Spleen (tissue), 11 donors: ENCODE measurements at regions not wholly inside any gene's neighbourhood (a gene's known extent, or its start where the extent isn't known, plus 50 kb on each side); places are given as distances from the start of the nearest gene placed in this dataset.

ENCODE experiments used
- DNase-seq: peaks from one replicate; pipeline ENCODE4 v3.0.0-alpha.2; 2020
- H3K27ac ChIP-seq, 8 donors: fragments of 200-600 bp; sonication (generic) in 7 of 8; 1 replicate in 4 of 8; 2 replicates in 4 of 8; pipeline versions ENCODE4 v1.5.0 to v1.8.0; 2016 to 2021; ENCODE audit warnings: inconsistent platforms in 4 of 8, mild to moderate bottlenecking in 4 of 8, moderate library complexity in 1 of 8
- H3K27me3 ChIP-seq, 7 donors: fragments of 200-600 bp; sonication (generic) in 6 of 7; replicated peaks in 1 of 7; 1 replicate in 4 of 7; 2 replicates in 3 of 7; pipeline versions ENCODE4 v1.5.0 to v1.8.0; 2016 to 2021; ENCODE audit warnings: inconsistent platforms in 3 of 7, mild to moderate bottlenecking in 1 of 7
- H3K36me3 ChIP-seq, 6 donors: fragments of 200-600 bp; sonication (generic) in 5 of 6; 1 replicate in 4 of 6; 2 replicates in 2 of 6; pipeline versions ENCODE4 v1.5.0 to v1.8.0; 2016 to 2021; ENCODE audit warnings: inconsistent platforms in 2 of 6
- H3K4me1 ChIP-seq, 6 donors: fragments of 200-600 bp; sonication (generic) in 5 of 6; 1 replicate in 3 of 6; 2 replicates in 3 of 6; pipeline versions ENCODE4 v1.5.0 to v1.8.0; 2016 to 2021; ENCODE audit warnings: inconsistent platforms in 3 of 6
- H3K4me3 ChIP-seq, 8 donors: fragments of 200-600 bp; sonication (generic) in 7 of 8; 1 replicate in 4 of 8; 2 replicates in 4 of 8; pipeline versions ENCODE4 v1.5.0 to v1.8.0; 2016 to 2021; ENCODE audit warnings: inconsistent platforms in 4 of 8, mild to moderate bottlenecking in 4 of 8, moderate library complexity in 2 of 8
- H3K9me3 ChIP-seq, 8 donors: fragments of 200-600 bp; sonication (generic) in 7 of 8; 1 replicate in 4 of 8; 2 replicates in 4 of 8; pipeline versions ENCODE4 v1.5.0 to v1.8.0; 2016 to 2021; ENCODE audit warnings: inconsistent platforms in 4 of 8
- CTCF ChIP-seq, 11 experiments: fragments of 200-600 bp in 7 of 11; fragments of 450-650 bp in 4 of 11; sonication (generic) in 4 of 11; IDR thresholded peaks in 8 of 11; conservative IDR thresholded peaks in 3 of 11; 1 replicate in 7 of 11; 2 replicates in 4 of 11; pipeline versions ENCODE4 v1.4.0 to v1.8.0; 2016 to 2021; ENCODE audit warnings: antibody characterized with exemption in 11 of 11, inconsistent platforms in 4 of 11, mild to moderate bottlenecking in 1 of 11
- POLR2A ChIP-seq, 3 donors: fragments of 450-650 bp; IDR thresholded peaks; one replicate each; pipeline ENCODE4 v1.5.1; 2017; ENCODE audit warnings: antibody characterized with exemption in 3 of 3, mild to moderate bottlenecking in 1 of 3
- POLR2AphosphoS5 ChIP-seq, 3 donors: sonication (generic); formaldehyde crosslinking; IDR thresholded peaks; one replicate each; pipeline ENCODE4 v1.5.1; 2017; ENCODE audit warnings: antibody characterized with exemption in 3 of 3
- WGBS, 5 donors: extraction: QIAGEN DNeasy Blood & Tissue Kit in 3 of 5; methylation state at CpG; one replicate each; pipeline versions ENCODE4 v1.1.5 to v1.1.7; 2013 to 2018; 5-methylcytosine and 5-hydroxymethylcytosine counted together
- intact Hi-C: fragments of 100-400 bp; cut with DNase I; formaldehyde crosslinking; loops from one replicate; pipeline ENCODE4 v1.15.0; 2023; ENCODE audit warnings: low total_unique reads
- donor health status: healthy with polysubstance abuse.
- donor health status: DM: no; HTN: no; CAD: no; lungs with moderate emphysema.
- donor health status: DM: no; HTN: no; CAD: no.
- donor health status: Bipolar disorder and iron deficiency.
- donor health status: healthy.
- donor health status: DM: no; HTN: no; CAD: no.
- donor health status: DM: yes; HTN: yes; CAD: no.

DNA sequence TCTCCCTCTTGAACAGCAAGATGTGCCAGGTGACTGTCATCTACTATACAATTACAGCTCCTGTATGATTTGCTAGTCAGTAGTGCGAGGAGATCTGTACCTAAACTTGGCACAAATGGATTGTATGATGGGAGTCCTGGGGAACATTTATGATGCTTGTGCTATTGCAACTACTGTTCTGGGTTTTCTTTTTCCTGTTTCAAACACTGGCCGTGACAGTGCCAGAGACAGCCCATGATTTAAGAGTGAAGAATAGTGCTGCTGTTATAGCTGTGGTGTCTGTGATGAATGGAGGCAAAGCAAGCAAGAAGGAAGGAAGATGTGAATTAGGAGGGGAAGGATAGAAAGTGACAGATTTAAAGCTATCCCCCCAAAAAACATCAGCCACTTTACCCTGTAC, 1868.9 kb downstream of the PCDH7 start:
- no peaks in the 10 kb centered on the region for H3K4me1 ChIP-seq
- H3K4me3 ChIP-seq: no peak overlapping the region
- H3K9me3 ChIP-seq: peaks cover 0 to 9% (median 0%) of the 10 kb centered on the region in 8 donors
- WGBS, 5 donors: 20 to 40% (median 34%) methylated on average over 2 of the region's 2 CpGs
- no peak for TF ChIP-seq POLR2A (IDR thresholded peaks at IDR 0.05)
- no peak for TF ChIP-seq POLR2AphosphoS5 (IDR thresholded peaks at IDR 0.05)
- no peak for TF ChIP-seq CTCF (IDR thresholded peaks at IDR 0.05 in 8 of 11, conservative IDR thresholded peaks at IDR 0.05 in 3 of 11)
- H3K36me3 ChIP-seq: no peaks in the 10 kb centered on the region
- no peak overlapping the region for H3K27ac ChIP-seq
- H3K27me3 ChIP-seq: no peaks in the 10 kb centered on the region
- DNase-seq: no peak
- intact Hi-C loops: no loop called here

DNA sequence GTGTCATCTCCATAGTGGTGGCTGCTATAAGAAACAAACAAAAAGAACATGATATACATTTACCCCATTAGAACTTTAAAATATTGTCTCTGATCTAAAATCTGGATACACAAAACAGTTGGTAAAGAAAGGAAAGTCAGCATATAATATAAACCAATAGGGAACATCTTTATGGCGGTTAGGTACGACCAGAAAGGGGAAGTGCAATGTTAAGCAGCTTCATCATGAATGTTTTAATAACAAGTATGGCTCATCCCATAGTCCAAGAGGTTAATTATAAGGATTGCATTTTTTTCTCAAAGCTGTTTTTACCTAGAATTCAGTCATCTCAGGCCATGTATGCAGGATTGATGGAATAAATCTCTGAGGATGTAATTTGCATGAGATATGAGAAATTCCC, 1869.7 kb downstream of the PCDH7 start:
- intact Hi-C loops: no loop called here
- no peaks in the 10 kb centered on the region for H3K36me3 ChIP-seq
- H3K9me3 ChIP-seq: peaks cover 0 to 4% (median 0%) of the 10 kb centered on the region in 8 donors
- 41 to 57% (median 55%) methylated on average over 2 of the region's 2 CpGs for WGBS, 5 donors
- H3K4me3 ChIP-seq: no peak overlapping the region
- no peak overlapping the region for H3K27ac ChIP-seq
- H3K27me3 ChIP-seq: no peaks in the 10 kb centered on the region
- no peak for TF ChIP-seq POLR2AphosphoS5 (IDR thresholded peaks at IDR 0.05)
- no peak for TF ChIP-seq CTCF (IDR thresholded peaks at IDR 0.05 in 8 of 11, conservative IDR thresholded peaks at IDR 0.05 in 3 of 11)
- DNase-seq: no peak
- H3K4me1 ChIP-seq: no peaks in the 10 kb centered on the region

GRCh38 chr4:32597354-32597753, 1877.2 kb downstream of the PCDH7 start:
- H3K27me3 ChIP-seq: no peaks in the 10 kb centered on the region
- no peaks in the 10 kb centered on the region for H3K36me3 ChIP-seq
- intact Hi-C loops: no loop called here
- TF ChIP-seq POLR2A (IDR thresholded peaks at IDR 0.05) (no peak), POLR2AphosphoS5 (IDR thresholded peaks at IDR 0.05) (no peak), CTCF (IDR thresholded peaks at IDR 0.05 in 8 of 11, conservative IDR thresholded peaks at IDR 0.05 in 3 of 11) (no peak)
- DNase-seq: no peak
- no peaks in the 10 kb centered on the region for H3K4me1 ChIP-seq
- H3K9me3 ChIP-seq: no peaks in the 10 kb centered on the region
- no peak overlapping the region for H3K4me3 ChIP-seq
- 64 to 90% (median 70%) methylated on average over 1 of the region's 1 CpG for WGBS, 5 donors
- H3K27ac ChIP-seq: no peak overlapping the region

DNA sequence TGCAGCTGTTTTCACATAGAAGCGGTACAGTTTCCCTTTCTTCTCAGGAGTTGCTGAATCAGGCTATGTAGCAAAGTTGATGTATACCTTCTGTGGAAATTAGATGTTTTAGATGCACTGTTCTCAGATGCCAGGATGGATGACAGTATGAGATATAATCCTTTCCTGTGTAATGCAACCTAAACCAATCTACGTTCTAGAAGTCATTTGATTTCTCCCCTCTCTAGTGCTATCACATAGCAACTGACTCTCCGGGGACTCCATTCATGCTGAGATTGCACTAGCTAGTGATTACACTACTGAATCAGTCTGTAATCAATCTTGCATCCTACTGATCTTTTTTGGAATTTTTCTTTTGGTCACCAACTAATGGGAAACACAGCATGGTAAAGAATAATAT, 1881.7 kb downstream of the PCDH7 start:
- 76 to 82% (median 79%) methylated on average over 3 of the region's 3 CpGs for WGBS, 5 donors
- intact Hi-C loops: no loop called here

GRCh38 chr4:32607978-32608377, 1887.8 kb downstream of the PCDH7 start:
- intact Hi-C loops: no loop called here
- Histone ChIP-seq H3K27me3 (no peaks in the 10 kb centered on the region), H3K9me3 (peaks cover 0 to 47% (median 36%) of the 10 kb centered on the region in 8 donors), H3K36me3 (no peaks in the 10 kb centered on the region), H3K4me1 (no peaks in the 10 kb centered on the region), H3K27ac (no peak overlapping the region), H3K4me3 (no peak overlapping the region)
- TF ChIP-seq CTCF (IDR thresholded peaks at IDR 0.05 in 8 of 11, conservative IDR thresholded peaks at IDR 0.05 in 3 of 11): no peak
- 48 to 89% (median 83%) methylated on average over 1 of the region's 1 CpG for WGBS, 5 donors
- no peak for DNase-seq

More for the DNA sequence above, 1881.7 kb downstream of the PCDH7 start:
- no peak overlapping the region for H3K4me3 ChIP-seq
- H3K27me3 ChIP-seq: no peaks in the 10 kb centered on the region
- DNase-seq: no peak
- H3K9me3 ChIP-seq: peaks cover 0 to 18% (median 12%) of the 10 kb centered on the region in 8 donors
- TF ChIP-seq POLR2AphosphoS5 (IDR thresholded peaks at IDR 0.05): no peak
- no peak overlapping the region for H3K27ac ChIP-seq
- no peaks in the 10 kb centered on the region for H3K36me3 ChIP-seq
- no peaks in the 10 kb centered on the region for H3K4me1 ChIP-seq
